Sigmoid colon (tissue), 4 donors: ENCODE measurements at regions not wholly inside any gene's neighbourhood (a gene's known extent, or its start where the extent isn't known, plus 50 kb on each side); places are given as distances from the start of the nearest gene placed in this dataset.

ENCODE experiments used
- EP300 ChIP-seq, 4 donors: sonication (generic); formaldehyde crosslinking; IDR thresholded peaks; one replicate each; pipeline ENCODE4 v1.6.1; 2017; ENCODE audit warnings: antibody characterized with exemption in 4 of 4
- POLR2A ChIP-seq, 2 donors: fragments of 450-650 bp; IDR thresholded peaks; one replicate each; pipeline ENCODE4 v1.6.1; 2016; ENCODE audit warnings: antibody characterized with exemption in 2 of 2, mild to moderate bottlenecking in 2 of 2, moderate library complexity in 2 of 2
- POLR2AphosphoS5 ChIP-seq, 4 donors: sonication (generic); formaldehyde crosslinking; IDR thresholded peaks; one replicate each; pipeline ENCODE4 v1.6.1; 2017; ENCODE audit warnings: antibody characterized with exemption in 4 of 4
- TF ChIP-seq, protein P1 (sequence below), 4 experiments: fragments of 450-650 bp in 3 of 4; fragments of 200-600 bp in 1 of 4; IDR thresholded peaks; one replicate each; pipeline ENCODE4 v1.5.1; 2016 to 2019; ENCODE audit warnings: antibody characterized with exemption in 4 of 4, mild to moderate bottlenecking in 3 of 4, moderate library complexity in 2 of 4

DNA sequence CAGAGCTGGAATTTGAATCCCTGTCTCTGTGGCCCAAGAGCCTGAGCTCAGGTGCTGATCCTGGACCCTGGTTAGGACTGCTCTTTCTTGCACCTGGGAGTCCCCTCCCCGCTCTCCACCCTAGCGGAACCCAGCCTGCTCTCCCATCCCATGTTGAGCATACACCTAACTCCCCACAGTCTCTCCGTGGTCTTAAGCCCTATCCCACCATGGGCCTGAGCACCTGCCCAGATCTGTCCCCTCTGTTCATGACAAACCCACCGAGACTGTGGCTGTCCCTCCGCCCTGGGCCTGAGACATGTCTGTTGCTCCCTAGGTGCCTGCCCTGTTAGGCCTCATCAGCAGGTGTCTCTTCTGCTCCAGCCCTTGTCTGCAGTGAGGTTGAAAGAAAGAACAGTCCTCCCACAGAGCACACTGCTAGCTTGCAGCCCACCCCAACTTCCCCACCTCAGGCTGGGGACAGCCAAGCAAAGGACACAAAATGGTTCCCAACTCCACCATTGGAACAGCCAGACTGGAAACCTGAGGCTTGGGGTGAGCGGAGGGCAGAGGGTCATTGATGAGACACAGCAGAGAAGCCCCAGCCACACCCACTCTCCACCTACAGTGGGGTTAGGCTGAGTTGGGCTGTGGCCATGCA is 118.5 kb downstream of the MATN1 start:
- TF ChIP-seq, protein P1, sequence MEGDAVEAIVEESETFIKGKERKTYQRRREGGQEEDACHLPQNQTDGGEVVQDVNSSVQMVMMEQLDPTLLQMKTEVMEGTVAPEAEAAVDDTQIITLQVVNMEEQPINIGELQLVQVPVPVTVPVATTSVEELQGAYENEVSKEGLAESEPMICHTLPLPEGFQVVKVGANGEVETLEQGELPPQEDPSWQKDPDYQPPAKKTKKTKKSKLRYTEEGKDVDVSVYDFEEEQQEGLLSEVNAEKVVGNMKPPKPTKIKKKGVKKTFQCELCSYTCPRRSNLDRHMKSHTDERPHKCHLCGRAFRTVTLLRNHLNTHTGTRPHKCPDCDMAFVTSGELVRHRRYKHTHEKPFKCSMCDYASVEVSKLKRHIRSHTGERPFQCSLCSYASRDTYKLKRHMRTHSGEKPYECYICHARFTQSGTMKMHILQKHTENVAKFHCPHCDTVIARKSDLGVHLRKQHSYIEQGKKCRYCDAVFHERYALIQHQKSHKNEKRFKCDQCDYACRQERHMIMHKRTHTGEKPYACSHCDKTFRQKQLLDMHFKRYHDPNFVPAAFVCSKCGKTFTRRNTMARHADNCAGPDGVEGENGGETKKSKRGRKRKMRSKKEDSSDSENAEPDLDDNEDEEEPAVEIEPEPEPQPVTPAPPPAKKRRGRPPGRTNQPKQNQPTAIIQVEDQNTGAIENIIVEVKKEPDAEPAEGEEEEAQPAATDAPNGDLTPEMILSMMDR (IDR thresholded peaks at IDR 0.05): no peak
- TF ChIP-seq EP300 (IDR thresholded peaks at IDR 0.05): no peak
- no peak for TF ChIP-seq POLR2A (IDR thresholded peaks at IDR 0.05)
- no peak for TF ChIP-seq POLR2AphosphoS5 (IDR thresholded peaks at IDR 0.05)
